Renal pelvis (tissue), 1 donor: ENCODE measurements at regions not wholly inside any gene's neighbourhood (a gene's known extent, or its start where the extent isn't known, plus 50 kb on each side); places are given as distances from the start of the nearest gene placed in this dataset.
"Not testable (repeated sequence)": the region's sequence is repeated elsewhere in the genome, so short reads cannot be mapped to it uniquely, and the experiment has no call there.

Experiments used
- DNase-seq: peaks from one replicate; pipeline ENCODE4 v3.0.0-alpha.2; 2013

DNA sequence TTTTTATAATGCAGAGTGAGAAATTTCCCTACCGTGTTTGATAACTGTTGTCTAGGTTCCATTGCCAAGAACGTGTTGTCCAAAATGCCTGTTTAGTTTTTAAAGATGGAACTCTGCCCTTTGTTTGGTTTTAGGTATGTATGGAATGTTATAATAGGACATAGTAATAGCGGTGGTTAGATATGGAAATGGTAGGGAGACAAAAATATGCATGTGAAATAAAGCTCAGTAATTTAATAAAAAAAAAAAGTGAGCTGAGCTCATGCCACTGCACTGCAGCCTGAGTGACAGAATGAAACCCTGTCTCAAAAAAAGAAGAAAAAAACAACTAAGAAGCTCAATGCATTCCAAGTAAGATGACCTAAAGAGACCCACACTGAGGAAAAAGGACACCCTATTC is 72.9 kb downstream of the ZNF783 start:
- DNase-seq, result no peak

DNA sequence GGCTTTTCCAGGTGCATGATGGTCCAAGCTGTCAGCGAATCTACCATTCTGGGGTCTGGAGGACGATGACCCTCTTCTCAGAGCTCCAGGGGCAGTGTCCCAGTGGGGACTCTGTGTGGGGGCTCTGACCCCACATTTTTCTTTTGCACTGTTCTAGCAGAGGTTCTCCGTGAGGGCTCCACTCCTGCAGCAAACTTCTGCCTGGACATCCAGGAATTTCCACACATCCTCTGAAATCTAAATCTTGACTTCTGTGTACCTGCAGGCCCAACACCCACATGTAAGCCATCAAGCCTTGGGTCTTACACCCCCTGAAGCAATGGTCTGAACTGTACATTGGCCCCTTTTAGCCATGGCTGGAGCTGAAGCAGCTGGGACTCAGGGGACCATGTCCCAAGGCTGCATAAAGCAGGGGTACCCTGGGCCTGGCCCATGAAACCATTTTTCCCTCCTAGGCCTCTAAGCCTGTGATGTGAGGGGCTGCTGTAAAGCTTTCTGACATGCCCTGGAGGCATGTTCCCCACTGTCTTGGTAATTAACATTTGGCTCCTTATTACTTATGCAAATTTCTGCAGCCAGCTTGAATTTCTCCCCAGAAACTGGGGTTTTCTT is 86.9 kb downstream of the ZNF783 start:
- DNase-seq, result no peak

DNA sequence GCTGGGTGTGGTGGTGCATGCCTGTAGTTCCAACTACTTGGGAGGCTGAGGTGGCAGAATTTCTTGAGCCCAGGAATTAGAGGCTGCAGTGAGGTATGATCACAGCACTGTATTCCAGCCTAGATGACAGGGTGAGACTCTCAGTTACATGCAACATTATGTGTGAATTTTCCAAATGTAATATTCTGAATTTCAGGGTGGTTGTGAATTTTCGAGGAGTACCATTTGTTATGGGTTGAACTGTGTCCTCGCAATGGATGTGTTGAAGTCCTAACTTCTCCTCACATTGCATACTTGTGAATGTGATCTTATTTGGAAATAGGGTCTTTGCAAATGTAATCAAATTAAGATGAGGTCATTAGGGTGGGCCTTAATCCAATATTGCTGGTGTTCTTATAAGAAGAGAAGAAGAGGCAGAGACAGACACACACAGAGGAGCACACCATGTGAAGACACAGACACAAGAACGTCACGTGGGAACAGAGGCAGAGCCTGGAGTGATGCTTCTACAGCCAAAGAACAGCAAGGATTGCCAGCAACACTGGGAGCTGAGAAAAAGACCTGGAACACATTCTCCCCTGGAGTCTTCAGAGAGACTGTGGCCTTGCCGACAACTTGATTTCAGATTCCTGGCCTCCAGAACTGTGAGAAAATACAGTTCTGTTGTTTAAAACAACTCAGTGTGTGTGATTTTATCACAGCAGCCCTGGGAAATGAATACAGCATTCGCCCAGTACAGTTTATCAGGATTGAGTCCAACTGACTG is 91.9 kb downstream of the ZNF783 start:
- DNase-seq, result no peak

DNA sequence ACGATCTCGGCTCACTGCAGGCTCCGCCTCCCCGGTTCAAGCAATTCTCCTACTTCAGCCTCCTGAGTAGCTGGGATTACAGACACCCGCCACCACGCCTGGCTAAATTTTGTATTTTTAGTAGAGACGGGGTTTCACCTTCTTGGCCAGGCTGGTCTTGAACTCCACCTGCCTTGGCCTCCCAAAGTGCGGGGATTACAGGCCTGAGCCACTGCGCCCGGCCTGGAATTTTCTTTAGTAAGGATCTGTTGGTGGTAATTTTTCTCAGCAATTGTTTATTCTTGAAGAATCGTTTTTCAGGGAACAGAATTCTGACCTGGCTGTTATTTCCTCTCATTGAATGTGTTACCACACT is 93.0 kb downstream of the ZNF783 start:
- DNase-seq, result not testable (repeated sequence)

DNA sequence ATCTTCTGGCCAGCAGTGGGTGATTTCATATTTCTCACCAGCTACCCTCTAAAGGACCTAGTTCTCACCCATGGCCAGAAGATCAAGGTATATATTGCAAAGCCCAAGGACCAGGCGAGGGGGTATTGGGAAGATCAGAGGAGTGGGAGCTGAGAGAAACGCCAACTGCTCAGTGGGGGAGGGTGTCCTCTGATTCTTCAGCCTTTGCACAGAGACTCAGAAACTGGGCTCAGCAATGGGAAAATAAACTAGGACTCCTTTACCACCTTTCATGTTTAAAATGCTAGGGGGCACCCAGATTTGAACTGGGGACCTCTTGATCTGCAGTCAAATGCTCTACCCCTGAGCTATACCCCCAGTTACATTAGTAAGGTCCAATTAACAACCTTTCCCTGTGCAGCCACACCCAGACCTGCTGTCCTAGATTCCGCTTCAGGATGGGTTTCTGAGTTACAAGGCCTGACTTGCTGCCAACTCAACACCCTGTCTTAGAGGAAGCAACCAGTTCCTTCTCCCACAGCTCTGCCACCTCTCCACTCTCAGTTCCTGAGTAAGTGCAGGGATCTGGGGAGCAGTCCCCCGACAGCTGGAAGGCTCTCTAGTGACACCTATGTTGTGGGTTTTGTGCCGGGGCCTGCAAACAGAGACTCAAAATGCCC is 93.5 kb downstream of the ZNF783 start:
- no peak for DNase-seq

DNA sequence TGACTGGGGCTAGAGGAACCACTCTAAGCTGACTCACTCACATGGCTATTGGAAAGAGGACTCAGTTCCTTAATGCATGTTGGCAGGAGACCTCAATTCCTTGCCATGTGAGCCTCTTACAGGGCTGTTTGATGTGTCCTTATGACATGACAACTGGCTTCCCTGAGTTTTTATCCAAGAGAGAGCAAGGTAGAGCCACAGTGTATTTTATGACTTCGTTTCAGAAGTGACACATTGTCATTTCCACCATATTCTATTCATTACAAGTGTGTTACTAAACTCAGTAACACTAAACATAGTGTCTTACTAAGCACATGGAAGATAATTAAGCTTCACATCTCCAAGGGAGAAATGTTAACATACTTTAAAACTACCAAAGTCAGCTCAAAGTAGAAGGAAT is 98.2 kb downstream of the ZNF777 start:
- no peak for DNase-seq

DNA sequence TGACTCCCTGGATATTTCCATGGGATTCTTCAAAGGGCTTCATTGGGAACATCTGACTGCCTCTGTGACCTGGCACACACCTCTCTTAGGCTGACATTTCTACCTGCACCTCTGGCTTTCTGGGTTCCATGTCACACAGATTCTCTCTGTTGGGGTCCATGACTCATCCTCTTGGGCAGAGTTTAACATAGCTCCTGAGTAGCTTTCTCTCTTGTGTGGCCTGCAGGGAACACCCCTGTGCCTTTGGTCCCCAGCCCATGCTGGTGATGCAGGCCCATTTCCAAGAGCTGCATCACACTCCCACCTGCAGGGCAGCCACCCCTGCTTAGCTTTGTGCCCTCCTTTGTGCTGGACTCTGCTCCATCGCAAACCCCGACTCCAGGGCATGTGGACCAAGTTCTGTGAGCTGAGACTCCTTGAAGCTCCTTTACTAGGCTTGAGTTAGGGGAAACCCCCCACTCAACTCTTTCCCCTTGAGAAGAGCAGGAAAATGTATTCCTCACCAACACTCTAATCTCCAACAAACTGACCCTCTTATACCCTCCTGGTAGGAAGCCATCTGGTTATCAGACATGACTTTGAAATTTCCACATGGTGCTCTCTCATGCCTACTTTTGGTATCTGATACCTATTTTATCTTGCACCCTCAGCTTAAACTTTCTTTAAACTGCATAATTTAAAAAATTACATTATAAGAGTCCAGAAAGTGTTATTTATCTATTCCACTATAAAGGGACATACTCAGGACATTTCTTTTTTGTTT is 93.3 kb downstream of the ZNF777 start:
- no peak for DNase-seq

DNA sequence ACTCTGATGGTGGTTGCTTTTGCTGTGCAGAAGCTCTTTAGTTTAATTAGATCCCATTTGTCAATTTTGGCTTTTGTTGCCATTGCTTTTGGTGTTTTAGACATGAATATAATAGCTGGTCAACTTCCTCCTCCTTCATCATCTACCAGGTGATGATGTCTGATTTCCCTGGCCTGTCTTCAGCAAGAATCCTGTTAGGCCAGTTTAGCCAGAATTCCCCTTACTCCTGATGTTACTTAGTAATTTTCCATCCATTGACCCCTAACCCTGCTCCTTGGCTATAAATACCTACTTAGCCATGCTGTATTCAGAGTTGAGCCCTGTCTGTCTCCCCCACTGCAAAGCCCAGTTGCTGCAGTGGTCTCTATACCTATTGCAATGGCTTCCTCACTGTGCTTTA is 91.4 kb downstream of the ZNF777 start:
- DNase-seq, result peak; percentile 12

DNA sequence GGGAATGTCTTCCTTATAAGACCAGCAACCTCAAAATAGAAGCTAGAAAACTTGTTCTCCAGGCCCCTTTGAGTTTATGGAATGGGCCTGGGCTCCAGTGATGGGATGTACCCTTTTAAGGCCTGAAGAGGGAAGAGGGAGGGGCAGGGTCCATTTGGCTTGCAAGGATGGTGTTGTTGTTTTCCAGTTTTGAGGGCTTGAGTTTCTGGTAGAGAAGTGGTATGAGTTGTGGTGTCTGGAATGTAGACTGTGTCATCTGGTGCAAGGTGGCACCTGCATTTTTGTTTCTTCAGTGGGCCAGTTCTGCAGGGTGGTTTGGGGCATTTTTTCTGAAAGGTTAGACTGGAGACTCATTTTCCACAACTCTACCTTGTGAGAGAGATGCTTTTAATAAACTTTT is 90.1 kb downstream of the ZNF777 start:
- DNase-seq, result no peak

DNA sequence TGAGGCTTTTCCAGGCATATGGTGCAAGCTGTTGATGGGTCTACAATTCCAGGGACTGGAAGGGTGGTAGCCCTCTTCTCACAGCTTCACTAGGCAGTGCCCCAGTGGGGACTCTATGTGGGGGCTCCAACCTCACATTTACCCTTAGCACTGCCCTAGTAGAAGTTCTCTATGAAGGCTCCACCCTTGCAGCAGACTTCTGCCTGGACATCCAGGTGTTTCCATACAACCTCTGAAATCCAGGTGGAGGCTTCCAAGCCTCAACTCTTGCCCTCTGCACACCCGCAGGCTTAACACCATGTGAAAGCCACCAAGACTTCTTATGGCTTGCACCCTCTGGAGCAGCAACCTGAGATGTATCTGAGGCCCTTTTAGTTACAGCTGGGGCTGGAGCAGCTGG is 87.8 kb downstream of the ZNF777 start:
- no peak for DNase-seq

DNA sequence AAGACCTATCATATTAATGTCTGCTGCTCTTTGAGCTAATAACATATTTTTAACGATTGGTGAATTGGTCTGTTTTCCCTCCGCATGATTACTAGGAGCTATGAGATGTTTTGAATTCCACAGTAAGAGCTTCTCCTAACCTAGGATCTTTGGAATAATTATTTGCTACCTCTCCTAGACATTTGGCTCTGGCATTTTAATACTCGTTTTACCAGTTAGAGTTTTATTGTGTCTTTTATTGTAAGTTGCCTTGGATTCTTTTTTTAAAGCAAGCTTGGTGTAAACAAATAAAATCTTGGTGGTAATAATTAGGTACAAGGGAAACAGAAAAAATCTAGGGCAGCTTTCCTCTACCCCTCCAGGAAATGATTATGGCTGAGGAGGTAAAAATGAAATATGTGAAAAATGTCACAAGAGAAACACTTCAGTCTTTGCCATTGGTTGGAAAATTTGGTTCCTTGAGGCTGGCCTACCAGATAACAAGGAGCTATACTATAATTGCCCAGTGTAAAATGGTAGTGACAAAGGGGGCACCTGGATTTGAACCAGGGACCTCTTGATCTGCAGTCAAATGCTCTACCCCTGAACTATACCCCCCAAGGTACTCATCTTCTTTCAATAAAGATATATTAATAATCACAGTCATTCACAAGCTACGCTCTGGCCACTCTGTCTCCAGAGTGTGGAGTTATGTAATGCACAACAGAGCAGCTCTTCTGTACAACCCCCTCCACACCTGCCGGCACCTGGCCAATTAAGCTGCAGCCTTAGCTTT is 85.4 kb downstream of the ZNF777 start:
- DNase-seq, result no peak

DNA sequence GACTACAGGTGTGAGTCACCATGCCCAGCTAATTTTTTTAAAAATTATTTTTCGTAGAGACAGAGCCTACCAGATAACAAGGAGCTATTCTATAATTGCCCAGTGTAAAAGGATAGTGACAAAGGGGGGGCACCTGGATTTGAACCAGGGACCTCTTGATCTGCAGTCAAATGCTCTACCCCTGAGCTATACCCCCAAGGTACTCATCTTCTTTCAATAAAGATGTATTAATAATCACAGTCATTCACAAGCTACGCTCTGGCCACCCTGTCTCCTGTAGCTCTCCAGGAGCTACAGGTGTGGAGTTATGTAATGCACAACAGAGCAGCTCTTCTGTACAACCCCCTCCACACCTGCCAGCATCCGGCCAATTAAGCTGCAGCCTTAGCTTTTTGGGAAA is 83.5 kb downstream of the ZNF777 start:
- DNase-seq, result no peak

DNA sequence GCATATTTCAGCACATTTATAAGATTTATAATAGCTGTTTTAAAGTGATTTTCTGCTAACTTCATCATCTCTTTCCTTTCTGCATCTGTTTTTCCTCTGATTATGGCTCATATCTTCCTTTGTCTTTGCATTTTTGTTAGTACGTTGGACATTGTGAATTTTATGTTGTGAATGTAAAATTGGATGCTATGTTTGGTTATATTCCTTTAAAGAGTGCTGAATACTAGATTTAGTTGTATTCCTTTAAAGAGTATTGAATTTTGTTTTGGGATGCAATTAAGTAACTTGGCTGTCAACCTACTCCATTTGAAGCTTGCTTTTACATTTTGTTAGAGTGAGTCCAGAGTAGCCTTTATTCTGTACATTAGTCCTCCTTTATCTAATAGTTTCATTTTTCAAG is 81.2 kb downstream of the ZNF777 start:
- DNase-seq, result no peak

DNA sequence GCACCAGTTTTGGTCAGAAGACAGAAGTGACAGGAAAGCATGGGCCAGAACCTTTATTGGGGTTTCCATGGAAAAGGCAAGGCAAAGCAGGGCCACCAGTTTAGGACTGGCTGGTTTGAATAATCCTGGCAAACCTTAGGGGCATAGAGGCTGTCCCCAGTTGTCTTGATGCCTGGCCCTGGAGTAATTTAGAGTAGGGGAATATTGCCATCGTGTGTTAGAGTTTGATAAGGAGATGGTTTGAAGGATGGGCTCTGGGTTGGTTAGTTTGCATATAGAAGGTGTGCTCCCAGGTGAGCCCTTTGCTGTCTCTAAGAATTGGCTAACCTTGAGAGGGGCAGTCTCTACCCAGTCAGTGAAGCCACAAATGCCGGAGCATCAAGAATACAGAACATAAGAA is 79.6 kb downstream of the ZNF777 start:
- no peak for DNase-seq
